K562 (cell line): ENCODE measurements at regions not wholly inside any gene's neighbourhood (a gene's known extent, or its start where the extent isn't known, plus 50 kb on each side); places are given as distances from the start of the nearest gene placed in this dataset.

Experiments used
- TF ChIP-seq, protein P1 (sequence below), 2 experiments: fragments of 450-650 bp; formaldehyde crosslinking in 1 of 2; IDR thresholded peaks; 2 replicates each; pipeline versions ENCODE4 v1.4.0 to v1.6.1; 2014 to 2020; ENCODE audit warnings: mild to moderate bottlenecking in 2 of 2, borderline replicate concordance in 1 of 2, low read depth in 1 of 2
- TF ChIP-seq, protein P2 (sequence below): sonication (generic); formaldehyde crosslinking; IDR thresholded peaks from 2 replicates; pipeline ENCODE4 v1.4.0; 2020; ENCODE audit warnings: mild to moderate bottlenecking, missing genetic modification reagents

DNA sequence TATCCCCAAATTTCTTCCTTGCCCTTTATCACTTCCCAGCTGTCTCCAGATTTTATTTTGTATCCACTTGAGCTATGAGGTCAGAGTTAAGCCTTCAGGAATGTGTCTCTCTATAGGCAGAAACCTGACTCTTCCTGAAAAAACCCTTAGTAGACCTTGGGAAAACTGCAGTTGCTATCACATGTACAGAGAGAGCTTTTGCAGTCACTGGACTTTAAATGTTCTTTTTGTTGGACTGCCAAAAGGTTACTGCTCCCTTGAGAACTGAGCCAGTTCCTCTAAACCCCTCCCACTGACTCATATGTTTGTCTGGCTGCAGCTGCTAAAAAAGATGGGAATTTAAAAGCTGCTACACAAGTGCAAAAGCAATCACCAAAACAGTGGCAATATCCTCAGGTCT lies 169.1 kb upstream of the CCDC54 start:
- TF ChIP-seq, protein P1, sequence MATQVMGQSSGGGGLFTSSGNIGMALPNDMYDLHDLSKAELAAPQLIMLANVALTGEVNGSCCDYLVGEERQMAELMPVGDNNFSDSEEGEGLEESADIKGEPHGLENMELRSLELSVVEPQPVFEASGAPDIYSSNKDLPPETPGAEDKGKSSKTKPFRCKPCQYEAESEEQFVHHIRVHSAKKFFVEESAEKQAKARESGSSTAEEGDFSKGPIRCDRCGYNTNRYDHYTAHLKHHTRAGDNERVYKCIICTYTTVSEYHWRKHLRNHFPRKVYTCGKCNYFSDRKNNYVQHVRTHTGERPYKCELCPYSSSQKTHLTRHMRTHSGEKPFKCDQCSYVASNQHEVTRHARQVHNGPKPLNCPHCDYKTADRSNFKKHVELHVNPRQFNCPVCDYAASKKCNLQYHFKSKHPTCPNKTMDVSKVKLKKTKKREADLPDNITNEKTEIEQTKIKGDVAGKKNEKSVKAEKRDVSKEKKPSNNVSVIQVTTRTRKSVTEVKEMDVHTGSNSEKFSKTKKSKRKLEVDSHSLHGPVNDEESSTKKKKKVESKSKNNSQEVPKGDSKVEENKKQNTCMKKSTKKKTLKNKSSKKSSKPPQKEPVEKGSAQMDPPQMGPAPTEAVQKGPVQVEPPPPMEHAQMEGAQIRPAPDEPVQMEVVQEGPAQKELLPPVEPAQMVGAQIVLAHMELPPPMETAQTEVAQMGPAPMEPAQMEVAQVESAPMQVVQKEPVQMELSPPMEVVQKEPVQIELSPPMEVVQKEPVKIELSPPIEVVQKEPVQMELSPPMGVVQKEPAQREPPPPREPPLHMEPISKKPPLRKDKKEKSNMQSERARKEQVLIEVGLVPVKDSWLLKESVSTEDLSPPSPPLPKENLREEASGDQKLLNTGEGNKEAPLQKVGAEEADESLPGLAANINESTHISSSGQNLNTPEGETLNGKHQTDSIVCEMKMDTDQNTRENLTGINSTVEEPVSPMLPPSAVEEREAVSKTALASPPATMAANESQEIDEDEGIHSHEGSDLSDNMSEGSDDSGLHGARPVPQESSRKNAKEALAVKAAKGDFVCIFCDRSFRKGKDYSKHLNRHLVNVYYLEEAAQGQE (IDR thresholded peaks at IDR 0.05; ENCODE audit: borderline replicate concordance), result no peak
- TF ChIP-seq, protein P1 (CRISPR knock-in tag; IDR thresholded peaks at IDR 0.05; ENCODE audit: low read depth), result no peak
- TF ChIP-seq, protein P2, sequence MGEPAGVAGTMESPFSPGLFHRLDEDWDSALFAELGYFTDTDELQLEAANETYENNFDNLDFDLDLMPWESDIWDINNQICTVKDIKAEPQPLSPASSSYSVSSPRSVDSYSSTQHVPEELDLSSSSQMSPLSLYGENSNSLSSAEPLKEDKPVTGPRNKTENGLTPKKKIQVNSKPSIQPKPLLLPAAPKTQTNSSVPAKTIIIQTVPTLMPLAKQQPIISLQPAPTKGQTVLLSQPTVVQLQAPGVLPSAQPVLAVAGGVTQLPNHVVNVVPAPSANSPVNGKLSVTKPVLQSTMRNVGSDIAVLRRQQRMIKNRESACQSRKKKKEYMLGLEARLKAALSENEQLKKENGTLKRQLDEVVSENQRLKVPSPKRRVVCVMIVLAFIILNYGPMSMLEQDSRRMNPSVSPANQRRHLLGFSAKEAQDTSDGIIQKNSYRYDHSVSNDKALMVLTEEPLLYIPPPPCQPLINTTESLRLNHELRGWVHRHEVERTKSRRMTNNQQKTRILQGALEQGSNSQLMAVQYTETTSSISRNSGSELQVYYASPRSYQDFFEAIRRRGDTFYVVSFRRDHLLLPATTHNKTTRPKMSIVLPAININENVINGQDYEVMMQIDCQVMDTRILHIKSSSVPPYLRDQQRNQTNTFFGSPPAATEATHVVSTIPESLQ (CRISPR knock-in tag), result no peak
